BE2C (cell line): ENCODE measurements at regions not wholly inside any gene's neighbourhood (a gene's known extent, or its start where the extent isn't known, plus 50 kb on each side); places are given as distances from the start of the nearest gene placed in this dataset.

ENCODE experiments used
- DNase-seq: peaks from one replicate; pipeline ENCODE4 v3.0.0-alpha.2; 2020
- H3K27me3 ChIP-seq: fragments of 250-450 bp; sonication (Bioruptor Pico); 2 replicates; pipeline ENCODE4 v1.5.1; 2020; ENCODE audit warnings: mild to moderate bottlenecking
- H3K36me3 ChIP-seq: fragments of 250-450 bp; sonication (Bioruptor Pico); 2 replicates; pipeline ENCODE4 v1.5.1; 2020; ENCODE audit warnings: mild to moderate bottlenecking
- H3K4me1 ChIP-seq: fragments of 250-450 bp; sonication (Bioruptor Pico); 2 replicates; pipeline ENCODE4 v1.5.1; 2020
- H3K4me3 ChIP-seq: 2 replicates; pipeline ENCODE4 v1.5.1; 2011; ENCODE audit warnings: low read depth, low read length
- H3K9me3 ChIP-seq: fragments of 250-450 bp; sonication (Bioruptor Pico); 2 replicates; pipeline ENCODE4 v1.5.1; 2020
- TF ChIP-seq, protein P1 (sequence below): IDR thresholded peaks from 2 replicates; pipeline ENCODE4 v1.5.1; 2012; ENCODE audit warnings: mild to moderate bottlenecking, low read depth, low read length

DNA sequence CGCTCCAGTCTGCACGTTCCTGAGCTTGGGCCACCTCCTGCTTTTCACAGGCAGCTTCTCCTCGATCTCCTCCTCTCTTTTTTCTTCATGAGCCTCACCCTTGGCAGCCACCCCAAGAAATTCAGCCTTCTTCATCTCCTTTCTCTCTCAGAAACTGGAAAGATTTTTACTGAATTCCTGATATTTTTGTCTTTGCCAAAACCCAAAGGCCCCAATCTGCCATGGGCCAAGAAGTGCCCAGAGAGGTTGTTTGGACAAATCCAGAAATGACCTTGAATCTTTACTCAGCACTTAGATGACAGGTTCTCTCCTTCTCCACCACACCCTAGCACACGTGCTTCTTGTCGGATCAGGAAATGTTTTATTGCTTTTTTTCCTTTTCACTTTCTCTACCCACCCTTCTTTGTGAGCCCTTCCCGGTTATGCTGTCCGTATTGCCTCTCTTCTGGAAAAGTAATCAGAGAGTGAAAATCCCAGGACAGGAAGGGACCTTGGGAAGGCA lies 134.5 kb upstream of the TNP1 start:
- H3K4me1 ChIP-seq: peaks cover 13% of the 10 kb centered on the region
- no peaks in the 10 kb centered on the region for H3K9me3 ChIP-seq
- H3K4me3 ChIP-seq: no peak overlapping the region
- no peaks in the 10 kb centered on the region for H3K27me3 ChIP-seq
- DNase-seq: no peak
- H3K36me3 ChIP-seq: no peaks in the 10 kb centered on the region
- TF ChIP-seq, protein P1, sequence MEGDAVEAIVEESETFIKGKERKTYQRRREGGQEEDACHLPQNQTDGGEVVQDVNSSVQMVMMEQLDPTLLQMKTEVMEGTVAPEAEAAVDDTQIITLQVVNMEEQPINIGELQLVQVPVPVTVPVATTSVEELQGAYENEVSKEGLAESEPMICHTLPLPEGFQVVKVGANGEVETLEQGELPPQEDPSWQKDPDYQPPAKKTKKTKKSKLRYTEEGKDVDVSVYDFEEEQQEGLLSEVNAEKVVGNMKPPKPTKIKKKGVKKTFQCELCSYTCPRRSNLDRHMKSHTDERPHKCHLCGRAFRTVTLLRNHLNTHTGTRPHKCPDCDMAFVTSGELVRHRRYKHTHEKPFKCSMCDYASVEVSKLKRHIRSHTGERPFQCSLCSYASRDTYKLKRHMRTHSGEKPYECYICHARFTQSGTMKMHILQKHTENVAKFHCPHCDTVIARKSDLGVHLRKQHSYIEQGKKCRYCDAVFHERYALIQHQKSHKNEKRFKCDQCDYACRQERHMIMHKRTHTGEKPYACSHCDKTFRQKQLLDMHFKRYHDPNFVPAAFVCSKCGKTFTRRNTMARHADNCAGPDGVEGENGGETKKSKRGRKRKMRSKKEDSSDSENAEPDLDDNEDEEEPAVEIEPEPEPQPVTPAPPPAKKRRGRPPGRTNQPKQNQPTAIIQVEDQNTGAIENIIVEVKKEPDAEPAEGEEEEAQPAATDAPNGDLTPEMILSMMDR: no peak

DNA sequence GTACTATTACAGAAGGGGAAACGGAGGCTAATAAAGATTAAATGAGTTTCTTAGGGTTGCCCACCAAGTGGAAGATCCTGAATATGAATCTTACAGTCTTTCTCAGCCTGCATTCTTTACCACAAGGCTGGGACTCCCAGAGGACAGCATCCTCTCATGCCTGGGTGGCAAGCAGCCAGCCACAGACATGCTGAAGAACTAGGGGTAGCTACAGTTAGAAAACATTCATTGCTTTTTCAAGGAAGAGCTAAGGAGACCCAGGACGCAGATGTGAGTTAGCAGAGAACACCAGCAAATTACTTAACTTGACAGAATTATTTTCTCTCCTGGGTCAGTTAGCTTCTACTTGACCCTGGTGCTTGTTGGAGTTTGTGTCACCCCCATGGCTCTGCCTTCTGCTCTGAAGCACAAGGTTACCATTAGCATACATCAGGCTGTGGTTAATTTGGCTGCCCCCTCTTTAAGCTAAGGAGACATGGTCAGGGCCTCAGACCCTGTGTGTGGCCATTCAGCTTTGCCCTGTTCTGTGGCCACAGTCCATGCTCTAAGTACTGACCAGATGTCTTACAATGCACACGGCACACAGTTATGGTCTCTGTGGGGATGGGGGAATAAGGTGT lies 132.3 kb upstream of the TNP1 start:
- Histone ChIP-seq H3K27me3 (no peaks in the 10 kb centered on the region), H3K4me1 (peaks cover 13% of the 10 kb centered on the region), H3K9me3 (no peaks in the 10 kb centered on the region), H3K36me3 (no peaks in the 10 kb centered on the region), H3K4me3 (no peak overlapping the region)
- TF ChIP-seq, protein P1: no peak
- DNase-seq: no peak

DNA sequence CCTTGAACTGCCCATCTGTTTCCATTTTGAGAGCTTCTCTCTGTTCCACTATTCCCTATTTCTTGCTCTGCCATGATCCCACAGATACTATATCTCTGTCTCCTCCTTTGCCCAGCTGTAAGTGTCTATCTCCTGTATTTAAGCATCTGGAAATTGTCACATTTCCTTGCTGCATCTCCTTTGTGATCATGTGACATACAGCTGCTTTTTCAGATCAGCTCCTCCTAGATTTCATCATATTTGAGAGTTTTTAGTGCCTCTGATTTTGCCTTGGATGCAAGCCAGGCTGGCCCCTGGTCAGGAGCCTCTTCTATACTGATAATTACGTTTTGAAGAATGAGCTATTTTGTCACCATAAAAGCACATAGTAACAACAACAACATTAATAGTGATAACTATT lies 131.7 kb upstream of the TNP1 start:
- H3K9me3 ChIP-seq: no peaks in the 10 kb centered on the region
- H3K4me1 ChIP-seq: peaks cover 13% of the 10 kb centered on the region
- no peak overlapping the region for H3K4me3 ChIP-seq
- DNase-seq: peak; percentile 50
- H3K36me3 ChIP-seq: no peaks in the 10 kb centered on the region
- TF ChIP-seq, protein P1: no peak
- no peaks in the 10 kb centered on the region for H3K27me3 ChIP-seq

DNA sequence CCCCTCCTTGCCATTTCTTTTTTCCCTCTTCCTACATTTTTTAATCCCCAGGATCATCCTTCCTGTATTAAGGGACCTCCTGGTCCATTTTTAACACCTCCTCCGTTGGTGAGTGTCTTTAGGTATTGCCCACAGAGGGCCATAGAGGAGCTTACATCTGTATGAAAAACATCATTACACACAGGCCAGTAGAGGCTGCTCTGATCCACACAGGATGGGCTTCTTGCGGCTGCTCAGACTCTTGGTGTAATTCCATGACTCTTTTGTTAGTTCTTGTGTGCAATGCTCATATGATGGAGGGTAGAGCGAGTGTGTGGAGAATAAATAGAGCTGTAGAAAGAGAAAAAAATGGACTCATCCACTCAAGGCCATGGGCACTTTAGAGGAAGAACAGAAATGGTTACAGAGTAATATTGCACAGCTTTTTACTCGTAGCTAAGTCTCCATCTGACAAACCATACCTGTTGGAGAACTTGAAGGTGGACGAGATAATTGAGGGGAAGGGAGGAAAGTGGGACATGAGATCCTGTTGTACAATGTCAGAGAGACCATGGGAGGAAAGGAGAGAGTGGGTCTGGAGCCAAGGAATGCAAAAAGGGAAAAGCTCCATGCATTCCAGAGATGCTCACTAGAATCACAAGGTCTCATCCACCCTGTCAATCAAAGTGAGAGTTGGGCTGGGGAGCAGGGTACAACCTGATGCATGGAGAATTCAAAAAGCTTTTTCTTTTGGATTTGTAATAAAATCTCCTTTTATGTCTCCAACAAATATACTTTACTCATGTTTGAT lies 129.7 kb upstream of the TNP1 start:
- DNase-seq: no peak
- TF ChIP-seq, protein P1: peak; percentile 25
- Histone ChIP-seq H3K9me3 (no peaks in the 10 kb centered on the region), H3K4me3 (no peak overlapping the region), H3K4me1 (peaks cover 13% of the 10 kb centered on the region), H3K36me3 (no peaks in the 10 kb centered on the region), H3K27me3 (no peaks in the 10 kb centered on the region)

DNA sequence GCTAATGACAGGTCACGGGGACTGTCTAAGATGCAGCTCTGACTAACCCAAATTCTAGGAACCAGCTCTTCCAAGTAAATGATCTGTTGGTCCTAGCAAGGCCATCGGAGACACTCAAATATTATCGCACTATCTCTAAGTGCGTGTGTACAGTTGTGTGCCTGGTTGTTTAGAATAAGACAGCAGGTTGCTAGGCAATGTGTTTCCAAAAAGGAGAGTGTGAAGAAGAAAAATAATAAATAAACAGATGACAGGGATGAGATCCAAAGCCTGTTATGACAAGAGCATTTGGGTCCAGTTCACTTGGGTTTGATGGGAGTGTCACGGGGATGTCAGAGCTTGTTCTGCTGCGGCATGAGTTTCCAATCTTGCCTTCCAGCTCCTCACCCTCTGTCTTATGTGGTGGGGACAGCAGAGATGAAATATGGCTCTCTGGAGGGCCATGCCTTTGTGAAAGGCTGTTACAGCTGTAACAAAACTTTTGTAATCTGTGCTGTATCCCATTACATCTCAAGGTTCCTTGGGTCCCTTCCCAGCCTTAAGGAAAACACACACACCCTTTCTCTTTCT lies 127.5 kb upstream of the TNP1 start:
- Histone ChIP-seq H3K36me3 (no peaks in the 10 kb centered on the region), H3K9me3 (no peaks in the 10 kb centered on the region), H3K4me3 (no peak overlapping the region), H3K4me1 (peaks cover 7% of the 10 kb centered on the region), H3K27me3 (no peaks in the 10 kb centered on the region)
- TF ChIP-seq, protein P1: no peak
- DNase-seq: no peak
